H9 (cell line): ENCODE measurements at regions not wholly inside any gene's neighbourhood (a gene's known extent, or its start where the extent isn't known, plus 50 kb on each side); places are given as distances from the start of the nearest gene placed in this dataset.

ENCODE experiments used
- DNase-seq: peaks from one replicate; pipeline ENCODE4 v3.0.0-alpha.2; 2017
- H2AFZ ChIP-seq: one replicate; pipeline ENCODE4 v1.6.1; 2013; ENCODE audit warnings: mild to moderate bottlenecking, low read length, control low read depth, moderate library complexity
- H2AK5ac ChIP-seq: 2 replicates; pipeline ENCODE4 v1.6.1; 2013; ENCODE audit warnings: low read length, control low read depth, mixed read lengths; ENCODE audit not compliant: insufficient read length
- H2BK120ac ChIP-seq: one replicate; pipeline ENCODE4 v1.6.1; 2013; ENCODE audit warnings: low read depth, mild to moderate bottlenecking, low read length, control low read depth, inconsistent platforms; ENCODE audit not compliant: poor library complexity, severe bottlenecking
- H2BK12ac ChIP-seq: 2 replicates; pipeline ENCODE4 v1.6.1; 2013; ENCODE audit warnings: low read length, control low read depth, mixed read lengths, low read depth; ENCODE audit not compliant: insufficient read length
- H2BK15ac ChIP-seq: 2 replicates; pipeline ENCODE4 v1.6.1; 2013; ENCODE audit warnings: low read depth, low read length, control low read depth
- H2BK20ac ChIP-seq: one replicate; pipeline ENCODE4 v1.6.1; 2013; ENCODE audit warnings: low read depth, mild to moderate bottlenecking, low read length, control low read depth, inconsistent platforms; ENCODE audit not compliant: poor library complexity, severe bottlenecking
- H2BK5ac ChIP-seq: 2 replicates; pipeline ENCODE4 v1.6.1; 2013; ENCODE audit warnings: low read length, control low read depth, mixed read lengths; ENCODE audit not compliant: insufficient read length
- H3K14ac ChIP-seq: 2 replicates; pipeline ENCODE4 v1.6.1; 2013; ENCODE audit warnings: low read length, control low read depth; ENCODE audit not compliant: insufficient read depth
- H3K18ac ChIP-seq: 2 replicates; pipeline ENCODE4 v1.6.1; 2013; ENCODE audit warnings: low read depth, mild to moderate bottlenecking, mixed read lengths, low read length, control low read depth; ENCODE audit not compliant: insufficient read length
- H3K23ac ChIP-seq: 2 replicates; pipeline ENCODE4 v1.6.1; 2013; ENCODE audit warnings: low read length, control low read depth, mixed read lengths, low read depth; ENCODE audit not compliant: insufficient read length
- H3K23me2 ChIP-seq: 2 replicates; pipeline ENCODE4 v1.6.1; 2013; ENCODE audit warnings: low read depth, mild to moderate bottlenecking, mixed read lengths, low read length, control low read depth; ENCODE audit not compliant: insufficient read length, poor library complexity, severe bottlenecking
- H3K27ac ChIP-seq: 2 replicates; pipeline ENCODE4 v1.5.1; 2013; ENCODE audit warnings: low read length, control low read depth, mixed read lengths, low read depth; ENCODE audit not compliant: insufficient read length
- H3K27me3 ChIP-seq: 2 replicates; pipeline ENCODE4 v1.6.1; 2013; ENCODE audit warnings: low read length, control low read depth, inconsistent platforms; ENCODE audit not compliant: insufficient read depth
- H3K4ac ChIP-seq: 2 replicates; pipeline ENCODE4 v1.6.1; 2013; ENCODE audit warnings: low read depth, mild to moderate bottlenecking, control low read depth, inconsistent platforms, low read length, moderate library complexity
- H3K4me1 ChIP-seq: 2 replicates; pipeline ENCODE4 v1.6.1; 2013; ENCODE audit warnings: low read length, control low read depth, inconsistent platforms; ENCODE audit not compliant: insufficient read depth
- H3K4me2 ChIP-seq: 2 replicates; pipeline ENCODE4 v1.6.1; 2013; ENCODE audit warnings: low read length, control low read depth, mixed read lengths; ENCODE audit not compliant: insufficient read length, insufficient read depth
- H3K56ac ChIP-seq: 2 replicates; pipeline ENCODE4 v1.6.1; 2013; ENCODE audit warnings: low read depth, mild to moderate bottlenecking, mixed read lengths, low read length, control low read depth; ENCODE audit not compliant: insufficient read length
- H3K79me1 ChIP-seq: 2 replicates; pipeline ENCODE4 v1.6.1; 2013; ENCODE audit warnings: low read depth, mild to moderate bottlenecking, moderate library complexity, low read length, control low read depth, inconsistent platforms; ENCODE audit not compliant: insufficient read depth, poor library complexity, severe bottlenecking
- H3K79me2 ChIP-seq: 2 replicates; pipeline ENCODE4 v1.6.1; 2013; ENCODE audit warnings: low read length, control low read depth, inconsistent platforms; ENCODE audit not compliant: insufficient read depth
- H3K9ac ChIP-seq: 2 replicates; pipeline ENCODE4 v1.6.1; 2013; ENCODE audit warnings: low read length, control low read depth, mixed read lengths; ENCODE audit not compliant: insufficient read length; ENCODE audit errors: extremely low read depth
- H3K9me3 ChIP-seq: one replicate; pipeline ENCODE4 v1.6.1; 2013; ENCODE audit warnings: low read depth, low read length, inconsistent platforms; ENCODE audit not compliant: control insufficient read depth
- H3T11ph ChIP-seq: one replicate; pipeline ENCODE4 v1.6.1; 2013; ENCODE audit warnings: mild to moderate bottlenecking, low read length, control low read depth, inconsistent platforms
- H4K20me1 ChIP-seq: one replicate; pipeline ENCODE4 v1.6.1; 2013; ENCODE audit not compliant: control insufficient read depth, insufficient read length, insufficient read depth
- H4K5ac ChIP-seq: 2 replicates; pipeline ENCODE4 v1.6.1; 2013; ENCODE audit warnings: low read depth, mild to moderate bottlenecking, mixed read lengths, low read length, control low read depth; ENCODE audit not compliant: insufficient read length
- H4K8ac ChIP-seq: replicated peaks from 2 replicates; pipeline ENCODE4 v1.6.1; 2013; ENCODE audit warnings: low read length, control low read depth, mixed read lengths, low read depth; ENCODE audit not compliant: insufficient read length
- H4K91ac ChIP-seq: 2 replicates; pipeline ENCODE4 v1.6.1; 2013; ENCODE audit warnings: low read depth, mild to moderate bottlenecking, moderate library complexity, mixed read lengths, low read length, control low read depth; ENCODE audit not compliant: insufficient read length
- H3K27ac Mint-ChIP-seq, 3 experiments: 2 replicates in 2 of 3; 3 replicates in 1 of 3; pipeline ENCODE4 v1.8.0; 2020 to 2021; ENCODE audit warnings: mixed read lengths in 3 of 3, mild to moderate bottlenecking in 1 of 3, moderate library complexity in 1 of 3
- H3K27me3 Mint-ChIP-seq: 2 replicates; pipeline ENCODE4 v1.8.0; 2021; ENCODE audit warnings: low read depth, mild to moderate bottlenecking, moderate library complexity, mixed read lengths
- H3K36me3 Mint-ChIP-seq, 3 experiments: 2 replicates in 2 of 3; 3 replicates in 1 of 3; pipeline ENCODE4 v1.8.0; 2020 to 2021; ENCODE audit warnings: low read depth in 3 of 3, mixed read lengths in 3 of 3; ENCODE audit not compliant: insufficient read depth in 1 of 3
- H3K4me1 Mint-ChIP-seq, 2 experiments: 2 replicates each; pipeline ENCODE4 v1.8.0; 2020; ENCODE audit warnings: mixed read lengths in 2 of 2
- H3K4me3 Mint-ChIP-seq, 2 experiments: 2 replicates in 1 of 2; 3 replicates in 1 of 2; pipeline ENCODE4 v1.8.0; 2020 to 2021; ENCODE audit warnings: mild to moderate bottlenecking in 2 of 2, mixed read lengths in 2 of 2, moderate library complexity in 1 of 2
- H3K9me3 Mint-ChIP-seq, 2 experiments: 2 replicates in 1 of 2; 3 replicates in 1 of 2; pipeline ENCODE4 v1.8.0; 2020; ENCODE audit warnings: mild to moderate bottlenecking in 2 of 2, mixed read lengths in 2 of 2, moderate library complexity in 1 of 2
- WGBS: extraction: QIAGEN DNeasy Blood & Tissue Kit; methylation state at CpG from one replicate; pipeline ENCODE4 v1.1.7; 2013; ENCODE audit warnings: missing lambda C conversion rate, low lambda C conversion rate, mixed read lengths; ENCODE audit not compliant: insufficient read length; ENCODE audit errors: extremely low coverage; 5-methylcytosine and 5-hydroxymethylcytosine counted together
- TF ChIP-seq, protein P1 (sequence below): fragments of 200-600 bp; sonication (generic); conservative IDR thresholded peaks from 3 replicates; pipeline ENCODE4 v1.8.0; 2021; ENCODE audit warnings: antibody characterized with exemption, mild to moderate bottlenecking

- H3K4me1 Mint-ChIP-seq = no peaks in the 10 kb centered on the region
- no peaks in the 10 kb centered on the region for H3K79me1 ChIP-seq
- no peak overlapping the region for H3K23ac ChIP-seq
- H3K18ac ChIP-seq = no peak overlapping the region
- H3T11ph ChIP-seq = no peak overlapping the region
- H4K5ac ChIP-seq = no peak overlapping the region
- no CpG with 5 or more reads among the region's 1 CpG for WGBS
- no peak overlapping the region for H2BK15ac ChIP-seq
- no peak overlapping the region for H3K56ac ChIP-seq
- no peak for DNase-seq
- H3K27ac Mint-ChIP-seq = no peak overlapping the region
- H2BK120ac ChIP-seq = no peak overlapping the region
- no peak overlapping the region for H2AK5ac ChIP-seq
- H3K9me3 ChIP-seq = no peaks in the 10 kb centered on the region
- H3K36me3 Mint-ChIP-seq = peaks cover 0 to 6% (median 2%) of the 10 kb centered on the region in 3 experiments; a peak in 1 of 7 replicates
- no peaks in the 10 kb centered on the region for H3K27me3 ChIP-seq
- H3K4me2 ChIP-seq = no peak overlapping the region
- H3K14ac ChIP-seq = no peak overlapping the region
- H2BK12ac ChIP-seq = no peak overlapping the region
- no peak overlapping the region for H3K27ac ChIP-seq
- no peaks in the 10 kb centered on the region for H3K79me2 ChIP-seq
- no peaks in the 10 kb centered on the region for H3K4me1 ChIP-seq
- no peak overlapping the region for H3K4me3 Mint-ChIP-seq
- H3K9ac ChIP-seq = no peak overlapping the region
- H3K23me2 ChIP-seq = no peaks in the 10 kb centered on the region
- no peak overlapping the region for H2BK20ac ChIP-seq
- H3K27me3 Mint-ChIP-seq = no peaks in the 10 kb centered on the region
- H4K20me1 ChIP-seq = no peaks in the 10 kb centered on the region
- no peaks in the 10 kb centered on the region for H3K9me3 Mint-ChIP-seq
- no peak overlapping the region for H4K91ac ChIP-seq
- no peak overlapping the region for H3K4ac ChIP-seq
- H2BK5ac ChIP-seq = no peak overlapping the region
- TF ChIP-seq, protein P1, sequence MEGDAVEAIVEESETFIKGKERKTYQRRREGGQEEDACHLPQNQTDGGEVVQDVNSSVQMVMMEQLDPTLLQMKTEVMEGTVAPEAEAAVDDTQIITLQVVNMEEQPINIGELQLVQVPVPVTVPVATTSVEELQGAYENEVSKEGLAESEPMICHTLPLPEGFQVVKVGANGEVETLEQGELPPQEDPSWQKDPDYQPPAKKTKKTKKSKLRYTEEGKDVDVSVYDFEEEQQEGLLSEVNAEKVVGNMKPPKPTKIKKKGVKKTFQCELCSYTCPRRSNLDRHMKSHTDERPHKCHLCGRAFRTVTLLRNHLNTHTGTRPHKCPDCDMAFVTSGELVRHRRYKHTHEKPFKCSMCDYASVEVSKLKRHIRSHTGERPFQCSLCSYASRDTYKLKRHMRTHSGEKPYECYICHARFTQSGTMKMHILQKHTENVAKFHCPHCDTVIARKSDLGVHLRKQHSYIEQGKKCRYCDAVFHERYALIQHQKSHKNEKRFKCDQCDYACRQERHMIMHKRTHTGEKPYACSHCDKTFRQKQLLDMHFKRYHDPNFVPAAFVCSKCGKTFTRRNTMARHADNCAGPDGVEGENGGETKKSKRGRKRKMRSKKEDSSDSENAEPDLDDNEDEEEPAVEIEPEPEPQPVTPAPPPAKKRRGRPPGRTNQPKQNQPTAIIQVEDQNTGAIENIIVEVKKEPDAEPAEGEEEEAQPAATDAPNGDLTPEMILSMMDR = no peak
- H2AFZ ChIP-seq = no peak overlapping the region
- H4K8ac ChIP-seq = no peak overlapping the region
Measured at GRCh38 chr3:106510206-106510605, 641.4 kb upstream of the CBLB start.
